Endothelial cell of umbilical vein (primary cell): ENCODE measurements at regions not wholly inside any gene's neighbourhood (a gene's known extent, or its start where the extent isn't known, plus 50 kb on each side); places are given as distances from the start of the nearest gene placed in this dataset.

Experiments used
- BruUV-seq: library from RNA; stranded (reverse); fragments of 400-500 nt; replicated peaks from 2 replicates; lab custom pipeline; 2021; lab: Mats Ljungman, UMichigan
- CTCF ChIA-PET: fragments of 300-600, 350-600 bp; sonication (Branson Sonifier 250); formaldehyde crosslinking; loops from one replicate; lab custom pipeline; 2021; ENCODE audit warnings: antibody characterized with exemption, inconsistent platforms; lab: Charles Lee
- POLR2A ChIA-PET: fragments of 300-600, 350-600 bp; sonication (Branson Sonifier 250); formaldehyde crosslinking; loops from one replicate; lab custom pipeline; 2021; ENCODE audit warnings: antibody characterized with exemption, inconsistent platforms; lab: Charles Lee
- DNase-seq: peaks from one replicate; pipeline ENCODE4 v3.0.0-alpha.2; 2011; ENCODE audit warnings: low read depth, low spot score
- FAIRE-seq: peaks from 2 replicates; lab custom pipeline; 2011; peaks lifted over from hg19 to GRCh38; lab: Jason Lieb, UNC
- H2AFZ ChIP-seq: 2 replicates; pipeline ENCODE4 v1.6.0; 2012; ENCODE audit warnings: low read depth, low read length, control low read depth, inconsistent platforms
- H3K27ac ChIP-seq: 2 replicates; pipeline ENCODE4 v1.5.1; 2011; ENCODE audit warnings: low read depth, mild to moderate bottlenecking, control low read depth, low read length, moderate library complexity; ENCODE audit not compliant: insufficient read depth
- H3K27me3 ChIP-seq, 2 experiments: 2 replicates each; pipeline versions ENCODE4 v1.6.0 to v1.6.1; 2011; ENCODE audit warnings: low read length in 2 of 2, mixed read lengths in 1 of 2; ENCODE audit not compliant: control insufficient read depth in 2 of 2, insufficient read depth in 2 of 2
- H3K36me3 ChIP-seq, 2 experiments: 2 replicates in 1 of 2; 3 replicates in 1 of 2; pipeline ENCODE4 v1.5.1; 2011; ENCODE audit warnings: low read length in 2 of 2, mild to moderate bottlenecking in 1 of 2, moderate library complexity in 1 of 2; ENCODE audit not compliant: control insufficient read depth in 2 of 2, insufficient read depth in 2 of 2; ENCODE audit errors: extremely low read depth in 1 of 2
- H3K4me1 ChIP-seq: 3 replicates; pipeline ENCODE4 v1.5.1; 2011; ENCODE audit warnings: mild to moderate bottlenecking, low read length; ENCODE audit not compliant: control insufficient read depth, insufficient read depth; ENCODE audit errors: extremely low read depth
- H3K4me2 ChIP-seq: 2 replicates; pipeline ENCODE4 v1.6.1; 2011; ENCODE audit warnings: low read length, control low read depth, mixed read lengths; ENCODE audit not compliant: insufficient read depth
- H3K4me3 ChIP-seq, 3 experiments: fragments of 200-600 bp in 1 of 3; sonication (generic), shearing (Covaris generic) in 1 of 3; replicated peaks in 1 of 3; 2 replicates each; pipeline ENCODE4 v1.5.1; 2011 to 2016; ENCODE audit warnings: control low read depth in 3 of 3, low read length in 3 of 3, mild to moderate bottlenecking in 2 of 3, inconsistent platforms in 1 of 3, low read depth in 1 of 3, moderate library complexity in 1 of 3; ENCODE audit not compliant: insufficient read depth in 1 of 3
- H3K79me2 ChIP-seq: 2 replicates; pipeline ENCODE4 v1.6.0; 2012; ENCODE audit warnings: low read length, inconsistent platforms; ENCODE audit not compliant: control insufficient read depth, insufficient read depth
- H3K9ac ChIP-seq: replicated peaks from 2 replicates; pipeline ENCODE3; 2011; ENCODE audit warnings: low read length, control low read depth; ENCODE audit not compliant: insufficient read depth; ENCODE audit errors: extremely low read depth
- H3K9me1 ChIP-seq: replicated peaks from 3 replicates; pipeline ENCODE4 v1.6.0; 2011; ENCODE audit warnings: mild to moderate bottlenecking, low read length; ENCODE audit not compliant: control insufficient read depth, insufficient read depth; ENCODE audit errors: extremely low read depth
- H3K9me3 ChIP-seq: replicated peaks from 2 replicates; pipeline ENCODE4 v1.5.1; 2012; ENCODE audit warnings: low read length, inconsistent platforms; ENCODE audit not compliant: control insufficient read depth, insufficient read depth
- H4K20me1 ChIP-seq: replicated peaks from 2 replicates; pipeline ENCODE3; 2011; ENCODE audit warnings: mild to moderate bottlenecking, low read length; ENCODE audit not compliant: control insufficient read depth, insufficient read depth; ENCODE audit errors: extremely low read depth
- CTCF ChIP-seq, 2 donors: IDR thresholded peaks; 1 replicate in 1 of 2; 2 replicates in 1 of 2; pipeline ENCODE4 v1.5.1; 2011; ENCODE audit warnings: low read length in 2 of 2, mild to moderate bottlenecking in 2 of 2, moderate library complexity in 2 of 2, control low read depth in 1 of 2, inconsistent platforms in 1 of 2, low read depth in 1 of 2; ENCODE audit not compliant: insufficient read depth in 1 of 2; ENCODE audit errors: extremely low read depth in 1 of 2
- EZH2 ChIP-seq: IDR thresholded peaks from 2 replicates; pipeline ENCODE4 v1.6.1; 2012; ENCODE audit warnings: borderline replicate concordance, low read depth, mild to moderate bottlenecking, moderate library complexity, low read length, inconsistent platforms; ENCODE audit not compliant: severe bottlenecking
- FOS ChIP-seq: IDR thresholded peaks from 2 replicates; pipeline ENCODE4 v1.6.1; 2011; ENCODE audit warnings: mild to moderate bottlenecking, low read length, moderate library complexity, borderline replicate concordance; ENCODE audit not compliant: insufficient read depth
- GATA2 ChIP-seq: IDR thresholded peaks from 2 replicates; pipeline ENCODE4 v1.7.0; 2011; ENCODE audit warnings: low read depth, mild to moderate bottlenecking, moderate library complexity, mixed read lengths, low read length; ENCODE audit not compliant: insufficient read length, insufficient read depth
- JUN ChIP-seq: IDR thresholded peaks from 2 replicates; pipeline ENCODE4 v1.6.1; 2011; ENCODE audit warnings: borderline replicate concordance, low read depth; ENCODE audit not compliant: insufficient read length, insufficient read depth
- MAX ChIP-seq: IDR thresholded peaks from 2 replicates; pipeline ENCODE4 v1.6.1; 2011; ENCODE audit not compliant: insufficient read depth, insufficient read length
- MYC ChIP-seq: IDR thresholded peaks from one replicate; pipeline ENCODE4 v1.6.1; 2011; ENCODE audit warnings: mild to moderate bottlenecking, low read depth, low read length
- POLR2A ChIP-seq: IDR thresholded peaks from 2 replicates; pipeline ENCODE4 v1.6.1; 2012; ENCODE audit warnings: low read depth, mild to moderate bottlenecking, control low read depth, low read length
- POLR2AphosphoS5 ChIP-seq: IDR thresholded peaks from 2 replicates; pipeline ENCODE4 v1.6.1; 2012; ENCODE audit warnings: low read depth, mild to moderate bottlenecking, control low read depth, low read length, moderate library complexity; ENCODE audit not compliant: insufficient read depth
- dilution Hi-C: fragments of 300-500 bp; cut with MboI; formaldehyde crosslinking; loops from one replicate; pipeline ENCODE4 v1.15.0; 2019; ENCODE audit warnings: low sequenced_read_pairs; ENCODE audit not compliant: extremely low pct_ligation_motif_present
- intact Hi-C: fragments of 100-400 bp; cut with micrococcal nuclease; formaldehyde crosslinking; loops from one replicate; pipeline ENCODE4 v1.10.0; 2022

DNA sequence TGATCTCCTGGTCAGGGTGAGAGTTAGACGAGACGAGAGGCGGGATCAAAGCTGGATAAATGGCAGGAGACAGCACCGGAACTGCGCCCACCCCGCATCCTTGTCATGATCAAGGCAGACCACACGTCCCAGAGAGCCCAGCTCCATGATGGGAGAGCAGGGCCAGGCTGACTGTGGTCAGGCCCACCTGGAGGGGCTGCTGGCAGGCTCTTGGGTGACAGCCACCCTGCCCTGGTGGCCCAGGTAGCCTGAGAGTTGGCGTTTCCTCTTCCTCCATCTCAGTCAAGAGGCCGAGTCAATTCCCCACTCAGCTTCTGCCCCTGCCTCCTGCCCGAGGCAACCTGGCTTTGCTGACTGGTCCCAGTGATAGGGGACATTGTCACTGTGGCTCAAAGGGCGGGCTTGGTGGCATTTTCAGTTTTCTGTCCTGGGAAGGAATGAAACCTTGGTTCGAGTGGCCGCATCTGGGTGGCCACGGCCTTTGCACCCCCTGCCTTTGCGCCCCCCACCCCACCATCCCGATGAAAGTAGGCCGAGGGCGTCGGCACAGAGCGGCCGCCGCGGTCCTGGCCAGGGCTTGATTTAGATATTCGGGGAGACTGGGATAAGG lies 60.8 kb upstream of the PPARA start:
- TF ChIP-seq CTCF (IDR thresholded peaks at IDR 0.05; ENCODE audit: extremely low read depth in 1 of 2, insufficient read depth in 1 of 2, low read depth in 1 of 2, low read length in 2 of 2) (no peak), GATA2 (no peak), MAX (no peak), POLR2A (no peak), POLR2AphosphoS5 (no peak), EZH2 (no peak), MYC (no peak), FOS (no peak), JUN (no peak)
- intact Hi-C loops (no loop called here), dilution Hi-C loops (no loop called here)
- no peaks in the 10 kb centered on the region for H3K9me3 ChIP-seq
- H3K4me1 ChIP-seq: peaks cover 56% of the 10 kb centered on the region
- no peaks in the 10 kb centered on the region for H3K27me3 ChIP-seq
- H3K36me3 ChIP-seq: peaks cover 11 to 54% of the 10 kb centered on the region in 2 experiments
- FAIRE-seq: no peak
- peak overlapping the region; percentile 61 for H3K9ac ChIP-seq
- ChIA-PET CTCF (interaction anchor here (0.6 to 3.3 kb wide), 10 partner anchors 16 to 93 kb away, joined by 3 to 61 read pairs (median 8); no protein-coding TSS in a partner anchor), POLR2A (interaction anchor here (0.6 to 2.2 kb wide), 2 partner anchors 15 to 178 kb away, joined by 3 to 7 read pairs; partner anchors contain the start of gene TTC38)
- H2AFZ ChIP-seq: no peak overlapping the region
- H3K4me2 ChIP-seq: peak overlapping the region; percentile 3
- no peaks in the 10 kb centered on the region for H4K20me1 ChIP-seq
- no peak for DNase-seq
- peaks cover 100% of the 10 kb centered on the region for H3K79me2 ChIP-seq
- H3K9me1 ChIP-seq: no peaks in the 10 kb centered on the region
- H3K4me3 ChIP-seq: no peak overlapping the region
- peak overlapping the region; percentile 85 for H3K27ac ChIP-seq
- BruUV-seq: no TSS peak
